ENCODE measurements at regions not wholly inside any gene's neighbourhood (a gene's known extent, or its start where the extent isn't known, plus 50 kb on each side); places are given as distances from the start of the nearest gene placed in this dataset.

- DNase-seq, result no peak
These were observed 586.9 kb downstream of the PCDH7 start for GRCh38 chr4:31307029-31307428.

- no peak for DNase-seq
These were observed 604.6 kb downstream of the PCDH7 start for GRCh38 chr4:31324814-31325213.

- DNase-seq, result no peak
These were observed 605.1 kb downstream of the PCDH7 start for GRCh38 chr4:31325300-31325699.

- DNase-seq, result no peak
These were observed 606.9 kb downstream of the PCDH7 start for GRCh38 chr4:31327031-31327430.

- DNase-seq, result no peak
These were observed 608.8 kb downstream of the PCDH7 start for GRCh38 chr4:31328932-31329331.

GRCh38 chr4:31334086-31334910, 614.1 kb downstream of the PCDH7 start:
- DNase-seq, result no peak

- no peak for DNase-seq
These were observed 617.8 kb downstream of the PCDH7 start for GRCh38 chr4:31338000-31338399.

- DNase-seq, result no peak
These were observed 621.6 kb downstream of the PCDH7 start for GRCh38 chr4:31341601-31342359.

- no peak for DNase-seq
These were observed 622.9 kb downstream of the PCDH7 start for GRCh38 chr4:31343061-31343460.

GRCh38 chr4:31349907-31350306, 629.7 kb downstream of the PCDH7 start:
- no peak for DNase-seq

GRCh38 chr4:31351695-31352094, 631.5 kb downstream of the PCDH7 start:
- no peak for DNase-seq

GRCh38 chr4:31356839-31357238, 636.7 kb downstream of the PCDH7 start:
- DNase-seq, result no peak

GRCh38 chr4:31360786-31361185, 640.6 kb downstream of the PCDH7 start:
- no peak for DNase-seq

GRCh38 chr4:31362756-31363155, 642.6 kb downstream of the PCDH7 start:
- DNase-seq, result no peak

GRCh38 chr4:31365006-31365690, 645.0 kb downstream of the PCDH7 start:
- no peak for DNase-seq

- DNase-seq, result no peak
These were observed 645.9 kb downstream of the PCDH7 start for GRCh38 chr4:31366041-31366440.

GRCh38 chr4:31370866-31371465, 650.8 kb downstream of the PCDH7 start:
- no peak for DNase-seq

GRCh38 chr4:31374256-31374960, 654.2 kb downstream of the PCDH7 start:
- no peak for DNase-seq

GRCh38 chr4:31375936-31376335, 655.8 kb downstream of the PCDH7 start:
- DNase-seq, result no peak

- no peak for DNase-seq
These were observed 659.2 kb downstream of the PCDH7 start for GRCh38 chr4:31379364-31379763.

- no peak for DNase-seq
These were observed 663.6 kb downstream of the PCDH7 start for GRCh38 chr4:31383767-31384166.

GRCh38 chr4:31390849-31391248, 670.7 kb downstream of the PCDH7 start:
- DNase-seq, result no peak

- no peak for DNase-seq
These were observed 671.8 kb downstream of the PCDH7 start for GRCh38 chr4:31391976-31392375.
